Neuronal stem cell (in vitro differentiated cells): ENCODE measurements at regions not wholly inside any gene's neighbourhood (a gene's known extent, or its start where the extent isn't known, plus 50 kb on each side); places are given as distances from the start of the nearest gene placed in this dataset.

Experiments
- DNase-seq: peaks from one replicate; pipeline ENCODE4 v3.0.0-alpha.2; 2013; ENCODE audit warnings: low spot score
- H2AFZ ChIP-seq: one replicate; pipeline ENCODE4 v1.6.1; 2013; ENCODE audit warnings: mild to moderate bottlenecking, low read length, inconsistent platforms
- H2AK5ac ChIP-seq: 2 replicates; pipeline ENCODE4 v1.6.1; 2013; ENCODE audit warnings: low read depth, mild to moderate bottlenecking, inconsistent platforms, low read length, moderate library complexity, mixed read lengths
- H2BK120ac ChIP-seq: 2 replicates; pipeline ENCODE4 v1.6.1; 2013; ENCODE audit warnings: low read depth, mild to moderate bottlenecking, inconsistent platforms, low read length, moderate library complexity, mixed read lengths
- H2BK12ac ChIP-seq: one replicate; pipeline ENCODE4 v1.6.1; 2013; ENCODE audit warnings: low read length, inconsistent platforms
- H2BK15ac ChIP-seq: 2 replicates; pipeline ENCODE4 v1.6.1; 2013; ENCODE audit warnings: mild to moderate bottlenecking, low read length, inconsistent platforms, mixed read lengths
- H2BK5ac ChIP-seq: one replicate; pipeline ENCODE4 v1.6.1; 2013; ENCODE audit warnings: inconsistent platforms, mild to moderate bottlenecking, low read length, moderate library complexity
- H3K14ac ChIP-seq: one replicate; pipeline ENCODE4 v1.6.1; 2013; ENCODE audit warnings: low read length, inconsistent platforms
- H3K18ac ChIP-seq: 2 replicates; pipeline ENCODE4 v1.6.1; 2013; ENCODE audit warnings: low read length, inconsistent platforms
- H3K23ac ChIP-seq: 2 replicates; pipeline ENCODE4 v1.6.1; 2013; ENCODE audit warnings: low read depth, mild to moderate bottlenecking, mixed read lengths, low read length, inconsistent platforms; ENCODE audit not compliant: poor library complexity
- H3K27ac ChIP-seq: replicated peaks from 3 replicates; pipeline ENCODE4 v1.5.1; 2013; ENCODE audit warnings: low read length, inconsistent platforms
- H3K27me3 ChIP-seq, 3 experiments: 2 replicates each; pipeline ENCODE4 v1.6.1; 2013; ENCODE audit warnings: low read length in 3 of 3, mild to moderate bottlenecking in 2 of 3, inconsistent platforms in 1 of 3, low read depth in 1 of 3, mixed read lengths in 1 of 3, moderate library complexity in 1 of 3; ENCODE audit not compliant: control insufficient read depth in 3 of 3, insufficient read depth in 3 of 3
- H3K36me3 ChIP-seq, 2 donors: replicated peaks in 1 of 2; 2 replicates each; pipeline ENCODE4 v1.6.1; 2013; ENCODE audit warnings: low read length in 2 of 2; ENCODE audit not compliant: control insufficient read depth in 2 of 2, insufficient read depth in 2 of 2
- H3K4ac ChIP-seq: 2 replicates; pipeline ENCODE4 v1.6.1; 2013; ENCODE audit warnings: inconsistent platforms, mild to moderate bottlenecking, low read length, moderate library complexity
- H3K4me1 ChIP-seq, 2 donors: 1 replicate in 1 of 2; 2 replicates in 1 of 2; pipeline ENCODE4 v1.6.1; 2013; ENCODE audit warnings: low read length in 2 of 2, low read depth in 1 of 2; ENCODE audit not compliant: control insufficient read depth in 2 of 2, insufficient read depth in 1 of 2
- H3K4me2 ChIP-seq: one replicate; pipeline ENCODE4 v1.6.1; 2013; ENCODE audit warnings: mild to moderate bottlenecking, low read length, inconsistent platforms; ENCODE audit not compliant: insufficient read depth, poor library complexity, severe bottlenecking
- H3K4me3 ChIP-seq, 2 donors: 2 replicates each; pipeline ENCODE4 v1.5.1; 2013; ENCODE audit warnings: low read length in 2 of 2, mild to moderate bottlenecking in 2 of 2, inconsistent platforms in 1 of 2, moderate library complexity in 1 of 2
- H3K79me1 ChIP-seq: one replicate; pipeline ENCODE4 v1.6.1; 2013; ENCODE audit warnings: low read depth, mild to moderate bottlenecking, inconsistent platforms, low read length, moderate library complexity
- H3K9ac ChIP-seq: one replicate; pipeline ENCODE4 v1.6.1; 2013; ENCODE audit warnings: mild to moderate bottlenecking, low read depth, low read length, inconsistent platforms; ENCODE audit not compliant: poor library complexity
- H3K9me3 ChIP-seq, 2 donors: replicated peaks in 1 of 2; 2 replicates each; pipeline versions ENCODE3 to v1.6.1; 2013; ENCODE audit warnings: low read length in 2 of 2, mild to moderate bottlenecking in 2 of 2, inconsistent platforms in 1 of 2, low read depth in 1 of 2, mixed read lengths in 1 of 2, moderate library complexity in 1 of 2; ENCODE audit not compliant: control insufficient read depth in 2 of 2, insufficient read depth in 1 of 2
- H4K8ac ChIP-seq: one replicate; pipeline ENCODE4 v1.6.1; 2013; ENCODE audit warnings: low read depth, mild to moderate bottlenecking, inconsistent platforms, low read length, moderate library complexity
- H4K91ac ChIP-seq: one replicate; pipeline ENCODE4 v1.6.1; 2013; ENCODE audit warnings: low read length, low read depth, mild to moderate bottlenecking, inconsistent platforms; ENCODE audit not compliant: poor library complexity
- WGBS, 2 donors: extraction: QIAGEN DNeasy Blood & Tissue Kit; methylation state at CpG; one replicate each; pipeline ENCODE4 v1.1.7; 2013; ENCODE audit warnings: missing lambda C conversion rate in 2 of 2, mixed read lengths in 1 of 2; ENCODE audit not compliant: insufficient read length in 2 of 2, insufficient replicate concordance in 1 of 2; ENCODE audit errors: extremely low coverage in 2 of 2; 5-methylcytosine and 5-hydroxymethylcytosine counted together

DNA sequence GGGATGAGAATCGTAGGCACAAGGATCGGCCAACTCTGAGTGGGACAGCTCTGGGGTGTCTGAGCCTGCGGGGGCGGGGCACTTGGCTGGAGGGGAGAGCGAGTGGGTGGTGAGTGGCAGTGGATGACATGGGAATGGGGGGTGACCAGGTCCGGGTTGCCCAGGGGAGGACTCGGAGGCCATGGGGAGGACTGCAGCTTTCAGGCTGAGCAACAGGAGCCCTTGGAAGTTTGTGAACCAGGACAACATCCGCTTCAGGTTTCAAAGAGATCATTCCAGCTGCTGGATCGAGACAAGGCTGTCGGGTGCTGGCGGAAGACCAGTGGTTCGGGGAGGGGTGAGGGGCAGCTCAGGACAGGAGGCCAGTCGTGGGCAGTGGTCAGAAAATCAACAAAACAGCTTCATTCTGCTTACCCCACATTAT lies 124.4 kb upstream of the IRF2BP2 start:
- peak overlapping the region; percentile 20 for H4K8ac ChIP-seq
- no CpG with 5 or more reads among the region's 13 CpGs for WGBS, 2 donors
- H3K27me3 ChIP-seq: no peaks in the 10 kb centered on the region
- H3K9me3 ChIP-seq: peaks cover 0 to 3% of the 10 kb centered on the region in 2 donors
- no peak overlapping the region for H3K23ac ChIP-seq
- H2AFZ ChIP-seq: no peak overlapping the region
- H3K18ac ChIP-seq: peak overlapping the region; percentile 50
- DNase-seq: no peak
- H3K4me1 ChIP-seq: peaks cover 12 to 27% of the 10 kb centered on the region in 2 donors
- H3K14ac ChIP-seq: no peak overlapping the region
- no peaks in the 10 kb centered on the region for H3K79me1 ChIP-seq
- H3K4me3 ChIP-seq: no peak overlapping the region
- H3K4ac ChIP-seq: no peak overlapping the region
- H2BK5ac ChIP-seq: no peak overlapping the region
- no peak overlapping the region for H3K9ac ChIP-seq
- no peak overlapping the region for H3K27ac ChIP-seq
- no peak overlapping the region for H4K91ac ChIP-seq
- H2AK5ac ChIP-seq: peak overlapping the region; percentile 91
- H2BK15ac ChIP-seq: no peak overlapping the region
- no peak overlapping the region for H2BK120ac ChIP-seq
- H2BK12ac ChIP-seq: peak overlapping the region; percentile 47
- no peaks in the 10 kb centered on the region for H3K36me3 ChIP-seq
- H3K4me2 ChIP-seq: no peak overlapping the region

DNA sequence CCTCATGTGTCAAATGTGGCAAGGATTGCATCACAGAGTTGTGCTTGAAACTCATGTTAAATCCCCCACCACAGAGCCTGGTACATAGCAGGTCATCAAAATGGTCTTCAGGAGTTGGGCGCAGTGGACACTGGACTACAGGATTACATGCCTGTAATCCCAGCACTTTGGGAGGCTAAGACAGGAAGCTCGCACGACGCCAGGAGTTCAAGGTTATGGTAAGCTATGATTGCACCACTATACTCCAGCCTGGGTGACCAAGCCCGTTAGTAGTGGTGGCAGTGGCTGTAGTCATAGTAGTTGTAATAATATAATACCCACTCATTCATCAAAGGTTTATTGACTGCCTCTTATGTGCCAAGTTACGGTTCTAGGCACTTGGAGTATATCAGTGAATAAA lies 123.4 kb upstream of the IRF2BP2 start:
- no peak overlapping the region for H3K4ac ChIP-seq

DNA sequence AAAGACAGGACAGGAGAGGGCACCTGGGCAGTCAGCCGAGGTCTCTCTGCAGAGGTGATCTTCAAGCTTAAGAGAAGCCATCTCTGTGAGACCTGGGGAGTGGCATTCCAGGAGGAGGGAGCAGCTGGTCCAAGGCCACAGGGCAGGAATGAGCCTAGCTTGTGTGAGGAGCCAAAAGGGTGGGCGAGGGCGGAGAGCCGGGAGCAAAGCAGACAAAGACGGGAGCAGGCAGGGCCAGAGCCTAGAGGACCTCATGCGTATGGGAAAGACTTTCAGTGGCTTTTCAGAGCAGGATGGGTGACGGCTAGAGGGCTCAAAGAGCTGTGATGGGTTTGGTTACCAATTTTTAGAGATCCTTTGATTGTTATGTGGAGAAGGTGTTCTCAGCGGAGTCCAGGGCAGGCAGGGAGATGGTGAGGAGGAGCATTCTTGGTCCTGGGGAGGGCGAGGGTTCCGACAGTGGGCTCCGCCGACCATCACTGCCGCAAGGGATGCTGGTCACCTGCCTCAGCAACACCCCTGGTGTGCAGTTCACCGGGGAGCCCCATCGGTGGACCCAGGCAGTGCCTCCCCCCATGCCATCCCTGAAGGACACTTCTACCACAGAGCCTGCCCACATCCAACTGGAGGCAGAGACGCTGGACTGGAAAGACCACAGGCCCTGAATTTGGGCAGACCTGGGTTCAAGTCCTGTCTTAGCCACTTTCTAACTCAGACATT lies 122.9 kb upstream of the IRF2BP2 start:
- Histone ChIP-seq H2AK5ac (peak overlapping the region; percentile 30), H2AFZ (no peak overlapping the region), H3K4ac (no peak overlapping the region), H2BK5ac (no peak overlapping the region), H2BK15ac (peak overlapping the region; percentile 40), H3K9ac (no peak overlapping the region), H3K79me1 (no peaks in the 10 kb centered on the region), H3K4me1 (peaks cover 9 to 16% of the 10 kb centered on the region in 2 donors), H3K23ac (no peak overlapping the region), H4K91ac (no peak overlapping the region), H3K27ac (no peak overlapping the region), H3K4me2 (no peak overlapping the region), H3K4me3 (no peak overlapping the region), H3K36me3 (no peaks in the 10 kb centered on the region), H3K14ac (no peak overlapping the region), H2BK120ac (no peak overlapping the region), H4K8ac (no peak overlapping the region), H2BK12ac (peak overlapping the region; percentile 51), H3K18ac (peak overlapping the region; percentile 29), H3K9me3 (peaks cover 0 to 3% of the 10 kb centered on the region in 2 donors), H3K27me3 (no peaks in the 10 kb centered on the region)
- no CpG with 5 or more reads among the region's 16 CpGs for WGBS, 2 donors
- no peak for DNase-seq

More for the DNA sequence above, 123.4 kb upstream of the IRF2BP2 start:
- Histone ChIP-seq H2AFZ (no peak overlapping the region), H3K14ac (no peak overlapping the region), H3K18ac (no peak overlapping the region), H2AK5ac (peak overlapping the region; percentile 30), H3K4me1 (peaks cover 12 to 21% of the 10 kb centered on the region in 2 donors), H4K91ac (no peak overlapping the region), H3K9me3 (peaks cover 0 to 3% of the 10 kb centered on the region in 2 donors), H3K4me3 (no peak overlapping the region), H3K9ac (no peak overlapping the region), H3K36me3 (no peaks in the 10 kb centered on the region), H3K27me3 (no peaks in the 10 kb centered on the region), H2BK12ac (no peak overlapping the region), H2BK120ac (no peak overlapping the region), H3K27ac (no peak overlapping the region), H3K79me1 (no peaks in the 10 kb centered on the region), H3K23ac (no peak overlapping the region), H3K4me2 (no peak overlapping the region), H4K8ac (no peak overlapping the region), H2BK15ac (no peak overlapping the region), H2BK5ac (no peak overlapping the region)
- no peak for DNase-seq
- no CpG with 5 or more reads among the region's 6 CpGs for WGBS, 2 donors

GRCh38 chr1:234732260-234732659 lies 122.3 kb upstream of the IRF2BP2 start:
- H3K18ac ChIP-seq: peak overlapping the region; percentile 29
- peaks cover 0 to 3% of the 10 kb centered on the region in 2 donors for H3K9me3 ChIP-seq
- no peak overlapping the region for H2BK5ac ChIP-seq
- peak overlapping the region; percentile 0 for H2BK15ac ChIP-seq
- no peak overlapping the region for H3K4me3 ChIP-seq
- no peak overlapping the region for H2BK120ac ChIP-seq
- no peak overlapping the region for H3K23ac ChIP-seq
- H3K9ac ChIP-seq: no peak overlapping the region
- no peak for DNase-seq
- no peak overlapping the region for H3K4me2 ChIP-seq
- H2AK5ac ChIP-seq: no peak overlapping the region
- no peak overlapping the region for H3K27ac ChIP-seq
- H3K36me3 ChIP-seq: no peaks in the 10 kb centered on the region
- H3K4me1 ChIP-seq: peaks cover 10 to 20% of the 10 kb centered on the region in 2 donors
- no peaks in the 10 kb centered on the region for H3K79me1 ChIP-seq
- no peak overlapping the region for H4K8ac ChIP-seq
- WGBS, 2 donors: no CpG with 5 or more reads among the region's 9 CpGs
- peak overlapping the region; percentile 51 for H2BK12ac ChIP-seq
- no peak overlapping the region for H4K91ac ChIP-seq
- no peak overlapping the region for H3K14ac ChIP-seq
- H3K27me3 ChIP-seq: no peaks in the 10 kb centered on the region
- no peak overlapping the region for H2AFZ ChIP-seq
- H3K4ac ChIP-seq: no peak overlapping the region
